NCI-H1092 (cell line): ENCODE measurements at regions not wholly inside any gene's neighbourhood (a gene's known extent, or its start where the extent isn't known, plus 50 kb on each side); places are given as distances from the start of the nearest gene placed in this dataset.

ENCODE experiments used
- DNase-seq: peaks from one replicate; lab custom pipeline; 2025; lab: John Stamatoyannopoulos, UW

DNA sequence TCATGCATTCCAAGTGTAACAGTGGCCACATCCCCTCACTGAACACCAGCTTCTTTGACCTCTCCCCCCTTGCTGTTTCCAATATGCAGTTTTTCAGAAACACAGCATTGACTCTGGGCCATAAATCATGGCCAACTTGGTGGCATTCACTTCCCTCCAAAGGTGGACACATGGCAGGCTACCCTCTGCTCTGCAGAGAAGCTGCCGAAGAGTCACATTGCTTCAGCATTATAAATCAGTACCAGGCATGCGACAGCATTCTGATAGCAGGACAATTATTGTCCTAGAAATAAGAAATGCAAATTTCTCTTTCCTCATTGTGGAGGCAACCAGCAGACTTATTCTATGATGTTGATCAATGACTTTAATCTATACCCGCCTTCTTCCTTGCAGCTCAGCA, 475.4 kb upstream of the GHITM start:
- DNase-seq, result no peak

DNA sequence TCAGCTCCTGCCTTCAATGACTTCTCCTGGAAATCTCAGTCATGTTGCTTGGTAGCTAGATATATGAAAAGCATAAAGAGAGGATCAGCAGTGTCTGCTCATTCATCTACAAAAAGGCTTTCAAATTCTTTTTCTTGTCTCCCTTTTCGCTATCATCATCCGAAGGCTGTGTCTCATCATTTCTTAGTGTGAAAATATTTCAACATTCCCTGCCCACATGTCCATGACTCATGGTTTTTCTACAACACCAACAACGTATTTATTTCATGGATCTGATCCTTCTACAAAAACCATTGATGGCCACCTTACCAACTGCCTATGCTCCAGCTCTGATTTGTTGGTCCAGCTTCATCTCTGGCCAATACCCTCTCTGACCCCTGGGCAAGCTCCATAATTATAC, 472.5 kb upstream of the GHITM start:
- no peak for DNase-seq

DNA sequence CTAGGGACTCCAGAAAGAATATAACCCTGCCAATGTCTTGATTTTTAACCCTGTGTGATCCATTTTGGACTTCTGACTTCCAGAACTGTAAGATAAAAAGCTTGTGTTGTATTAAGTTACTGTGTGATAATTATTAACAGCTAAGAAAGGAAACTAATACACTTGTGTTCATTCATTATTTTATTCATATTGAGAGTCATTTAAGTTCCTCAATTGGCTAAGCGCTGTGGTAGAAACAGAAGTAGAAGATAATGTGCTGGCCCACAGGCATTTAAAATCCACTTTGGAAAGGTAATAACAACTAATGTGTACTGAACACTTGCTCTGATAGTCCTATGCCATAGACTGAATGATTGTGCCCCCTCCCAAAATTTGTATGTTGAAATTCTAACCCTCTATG, 471.7 kb upstream of the GHITM start:
- DNase-seq, result no peak

DNA sequence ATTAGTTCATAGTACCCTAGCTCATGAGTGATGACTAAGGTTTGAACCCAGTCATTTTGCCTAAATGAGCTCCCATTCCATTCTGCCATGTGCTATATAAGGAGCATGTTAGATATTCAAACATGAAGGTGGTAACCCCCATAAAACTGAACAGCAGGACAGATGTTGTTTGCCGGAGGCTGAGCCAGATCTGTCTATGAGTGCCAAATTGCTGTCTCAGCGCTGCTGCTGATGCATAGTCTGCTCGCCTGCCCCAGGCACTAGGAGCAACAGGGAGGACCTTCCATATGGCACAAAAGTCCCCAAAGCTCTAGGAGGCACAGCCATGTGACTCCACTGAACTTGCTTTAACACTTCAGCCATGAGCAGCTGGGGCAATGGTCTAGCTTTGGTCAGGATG, 466.0 kb upstream of the GHITM start:
- no peak for DNase-seq

DNA sequence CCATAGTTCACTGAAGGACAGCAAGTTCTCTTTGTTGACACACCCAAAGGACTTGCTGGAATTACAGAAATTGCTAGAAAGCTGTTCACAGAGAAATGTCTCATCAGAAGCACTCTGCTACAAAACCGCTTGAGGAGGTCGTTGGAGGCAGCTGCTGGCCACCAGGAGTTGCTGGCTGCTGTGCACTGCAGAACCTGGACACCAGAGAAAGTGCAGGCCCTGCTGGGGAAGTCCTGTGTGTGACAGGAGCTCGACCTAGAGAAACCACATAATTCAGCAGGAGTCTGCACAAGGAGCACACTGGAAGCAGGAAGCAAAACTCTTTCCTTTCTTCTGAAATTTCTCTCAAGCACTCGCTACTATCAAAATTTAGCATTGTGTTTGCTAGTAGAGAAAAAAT, 461.5 kb upstream of the GHITM start:
- no peak for DNase-seq

DNA sequence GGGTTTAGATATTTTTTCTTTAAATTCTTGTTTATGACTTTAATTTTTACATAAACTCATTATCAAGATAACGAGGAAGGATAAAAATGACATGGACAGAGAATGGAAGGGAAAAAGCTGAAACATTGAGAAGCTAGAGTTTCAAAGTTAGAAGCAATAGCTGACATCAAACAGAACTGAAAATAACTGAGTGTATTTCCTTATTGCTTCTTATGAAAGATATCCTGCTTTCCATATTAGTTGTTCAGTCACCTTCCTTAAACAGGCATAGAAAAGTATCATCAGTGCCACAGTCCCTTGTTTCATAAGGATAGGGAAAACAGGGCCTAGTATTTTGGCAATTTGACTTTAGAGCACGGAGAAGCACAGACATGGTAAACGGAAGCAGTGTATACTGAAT, 460.5 kb upstream of the GHITM start:
- no peak for DNase-seq

DNA sequence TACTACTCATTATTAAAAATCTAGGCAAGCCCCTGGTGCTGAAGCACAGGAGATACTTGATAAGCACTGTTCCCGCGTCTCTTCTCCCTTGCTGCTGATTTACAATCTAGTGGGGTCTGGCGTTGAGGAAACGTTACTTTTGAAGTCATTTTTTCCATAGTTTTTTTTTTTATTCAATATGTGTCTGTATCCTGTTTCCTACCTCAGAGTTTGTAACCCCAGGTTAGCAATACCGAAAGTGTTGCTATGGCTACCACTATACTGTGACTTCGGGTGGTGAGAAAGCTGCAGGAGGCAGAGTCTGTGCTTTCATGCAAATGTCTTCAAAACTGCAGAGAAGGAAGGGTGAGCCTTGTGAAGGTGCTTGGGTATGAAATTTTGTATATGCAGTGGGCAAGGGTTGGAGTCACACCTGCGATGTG, 458.8 kb upstream of the GHITM start:
- no peak for DNase-seq

DNA sequence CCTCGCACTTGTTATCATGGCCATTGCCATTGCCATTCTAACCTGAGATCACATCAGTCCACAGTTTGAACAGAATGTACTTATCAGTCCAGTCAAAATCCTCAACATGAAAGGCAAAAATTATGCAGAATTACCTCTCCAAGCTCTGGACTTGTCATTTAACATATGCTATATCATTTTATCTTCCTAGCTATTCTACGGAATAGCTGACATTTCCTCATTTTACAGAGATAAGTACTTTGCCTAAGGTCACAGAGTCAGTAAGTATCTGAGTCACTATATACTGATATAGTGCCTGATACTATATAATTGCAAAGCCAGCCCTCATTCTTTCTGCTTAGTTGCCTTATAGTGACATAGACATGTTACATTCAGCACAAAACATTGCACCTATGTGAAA, 456.9 kb upstream of the GHITM start:
- no peak for DNase-seq

DNA sequence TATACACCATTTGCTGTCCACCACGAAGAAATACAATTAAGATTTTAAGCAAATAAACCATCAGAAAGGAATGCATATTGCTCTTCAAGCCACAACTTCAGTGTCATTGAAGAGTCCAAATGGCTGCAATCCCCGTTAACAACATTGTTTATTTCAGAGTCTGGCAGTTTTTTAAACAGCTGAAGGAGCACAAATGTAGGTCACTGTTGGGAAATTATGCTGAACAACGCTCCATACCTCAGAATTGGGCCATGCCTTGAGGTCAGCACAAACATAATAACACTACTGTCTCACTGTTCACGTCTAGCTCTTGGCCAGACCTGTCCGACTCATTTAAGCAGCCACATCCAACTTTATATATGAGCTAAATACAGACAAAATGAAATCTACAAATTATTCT, 453.9 kb upstream of the GHITM start:
- no peak for DNase-seq

DNA sequence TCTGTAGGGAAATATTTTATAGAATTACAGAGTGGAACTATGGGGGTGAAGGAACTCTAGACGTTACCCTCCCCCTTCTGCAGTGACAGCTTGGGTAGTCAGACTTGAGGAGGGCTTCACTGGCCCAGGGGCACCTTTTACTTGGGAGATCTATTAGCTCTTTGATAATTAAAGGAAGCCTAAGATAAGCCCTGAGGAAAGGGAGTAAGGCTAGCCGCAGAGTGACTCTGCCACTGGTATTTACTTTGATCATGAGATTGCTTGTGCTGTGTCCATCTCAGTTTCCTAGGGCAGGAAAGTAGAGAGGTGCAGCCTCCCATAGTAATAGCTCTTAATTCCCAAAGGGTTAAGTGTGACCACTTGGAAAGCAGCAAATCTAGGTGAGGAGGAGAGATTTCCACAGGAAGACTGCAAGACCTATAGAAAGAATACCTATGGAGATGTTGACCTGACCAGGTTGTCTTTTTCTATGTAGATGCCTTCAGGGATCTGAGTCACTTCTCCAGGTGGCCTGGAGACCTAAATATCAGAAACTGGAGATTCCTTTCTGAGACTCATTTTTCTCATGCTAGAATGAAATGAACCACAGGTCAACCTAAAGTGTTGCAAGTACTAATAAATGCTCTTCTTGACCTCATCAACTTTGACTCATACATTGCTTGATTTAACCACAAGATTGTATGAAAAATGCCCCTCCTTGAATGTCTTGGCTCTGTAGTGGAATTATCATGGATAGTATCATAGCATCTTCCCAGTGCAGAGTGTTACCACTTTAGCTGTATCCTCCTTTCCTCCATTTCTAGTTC, 447.3 kb upstream of the GHITM start:
- DNase-seq, result no peak

DNA sequence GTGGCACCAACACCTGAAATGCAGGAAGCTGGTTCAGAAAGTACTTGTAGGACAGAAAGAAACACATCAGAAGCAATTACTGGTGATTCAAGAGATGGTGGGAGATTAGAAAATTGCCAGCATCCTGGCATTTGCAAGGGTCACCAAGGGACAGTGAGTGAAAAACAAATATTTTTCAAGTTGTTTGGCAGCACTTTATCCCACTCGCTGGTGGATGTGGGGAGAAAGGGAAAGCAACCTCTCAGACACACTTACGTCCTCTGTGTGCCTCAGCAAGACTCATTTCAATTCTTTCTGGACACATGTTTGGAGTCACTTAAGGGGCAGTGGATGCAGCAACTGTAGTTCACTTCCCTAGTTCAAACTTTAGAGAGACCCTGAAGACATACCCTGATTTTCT, 440.4 kb upstream of the GHITM start:
- DNase-seq, result no peak

DNA sequence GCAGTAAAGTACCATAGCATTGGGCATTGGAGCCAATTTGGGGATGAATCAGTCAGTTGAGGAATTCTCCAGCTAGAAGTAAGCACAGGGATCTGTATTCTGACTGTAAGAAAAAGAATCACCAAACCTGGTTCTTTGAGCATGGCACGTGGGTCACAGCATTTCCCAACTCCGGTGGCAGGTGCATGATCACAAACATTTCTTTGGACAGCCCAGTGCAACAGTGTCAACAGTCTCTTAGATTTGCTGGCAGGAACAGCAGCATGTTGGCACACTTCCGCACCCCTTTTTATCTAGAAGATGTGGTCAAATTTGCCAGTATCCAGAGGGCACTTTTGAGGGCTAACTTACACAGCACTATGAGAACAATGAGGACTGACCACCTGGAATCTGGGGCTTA, 437.5 kb upstream of the GHITM start:
- DNase-seq, result no peak

DNA sequence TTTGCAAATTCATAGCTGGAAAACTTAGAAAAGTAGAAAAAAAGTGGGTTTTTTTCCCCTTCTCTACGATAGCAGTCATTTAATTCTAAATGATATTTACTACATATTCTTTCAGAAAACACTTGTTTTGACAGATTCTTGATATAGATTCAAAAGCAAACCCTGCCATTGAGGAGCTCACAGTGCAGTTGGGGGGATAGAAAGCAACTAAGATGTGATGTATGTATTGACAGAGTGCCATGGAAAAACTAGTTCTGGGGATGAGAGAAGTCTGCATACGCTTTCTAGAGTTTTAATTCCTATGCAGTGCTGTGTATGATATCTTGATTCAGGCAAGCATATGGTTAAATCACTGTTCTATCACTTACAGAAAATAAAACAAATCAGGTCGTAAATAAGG, 436.6 kb upstream of the GHITM start:
- no peak for DNase-seq

DNA sequence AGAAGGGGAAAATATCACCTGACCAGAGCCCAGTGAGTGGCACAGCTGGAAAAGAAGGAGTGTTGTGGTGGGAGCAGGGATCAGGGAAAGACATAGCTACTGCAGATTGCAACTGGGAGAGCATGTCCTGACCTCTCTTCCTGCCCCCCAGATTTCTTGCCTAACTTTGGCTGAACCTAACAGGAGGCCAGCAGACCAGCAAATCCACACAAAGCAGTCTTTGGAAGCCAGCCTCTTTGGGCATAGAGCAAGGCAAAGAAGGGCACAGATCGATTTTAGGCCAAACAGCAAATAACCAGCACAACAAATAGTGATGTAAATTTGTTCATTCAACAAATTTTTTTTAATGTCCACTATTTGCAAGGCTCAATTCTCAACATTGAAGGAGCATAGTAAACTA, 433.2 kb upstream of the GHITM start:
- no peak for DNase-seq

DNA sequence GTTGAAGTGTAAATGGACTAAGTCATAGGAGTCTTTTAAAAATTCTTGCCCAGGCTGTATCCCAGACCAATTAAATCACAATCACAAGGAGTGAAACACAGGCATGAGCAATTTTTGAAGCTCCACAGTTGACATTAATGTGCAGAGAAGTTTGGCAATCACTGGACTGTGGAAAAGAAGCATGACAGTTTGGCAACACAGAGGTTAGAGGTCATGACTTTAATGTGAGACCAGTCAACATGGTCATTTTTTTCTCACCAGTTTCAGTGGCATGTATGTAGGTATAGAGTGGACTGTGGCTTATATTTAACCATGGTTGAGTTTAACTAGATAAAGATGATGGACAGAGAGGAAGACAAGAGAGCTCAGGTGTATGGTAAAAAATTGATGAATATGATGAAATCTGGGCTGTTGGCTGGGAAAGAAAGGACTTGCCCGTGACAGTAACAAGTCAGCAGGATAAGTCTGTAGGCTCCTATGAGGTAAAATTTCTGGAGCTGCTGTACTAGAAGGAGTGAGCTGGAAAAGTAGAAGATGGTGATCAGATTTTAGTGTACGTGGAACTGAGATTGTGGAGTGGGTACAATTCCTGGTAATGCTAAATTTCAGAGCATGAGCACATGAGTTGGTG, 432.2 kb upstream of the GHITM start:
- DNase-seq, result no peak

DNA sequence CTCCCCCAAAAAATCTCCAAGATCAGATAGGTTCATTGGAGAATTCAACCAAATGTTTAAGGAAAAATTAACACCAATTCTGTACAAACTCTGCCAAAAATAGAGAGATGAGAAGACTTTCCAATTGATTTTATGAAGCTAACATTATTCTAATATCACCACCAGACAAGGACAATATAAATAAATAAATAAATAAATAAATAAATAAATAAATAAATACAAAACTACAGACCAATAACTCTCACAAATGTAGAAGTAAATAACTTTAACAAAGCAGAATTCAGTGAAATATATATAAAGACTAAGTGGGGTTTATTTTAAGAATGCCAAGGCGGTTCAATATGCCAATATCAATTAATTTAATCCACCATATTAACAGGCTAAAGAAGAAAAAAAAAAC, 425.9 kb upstream of the GHITM start:
- no peak for DNase-seq

DNA sequence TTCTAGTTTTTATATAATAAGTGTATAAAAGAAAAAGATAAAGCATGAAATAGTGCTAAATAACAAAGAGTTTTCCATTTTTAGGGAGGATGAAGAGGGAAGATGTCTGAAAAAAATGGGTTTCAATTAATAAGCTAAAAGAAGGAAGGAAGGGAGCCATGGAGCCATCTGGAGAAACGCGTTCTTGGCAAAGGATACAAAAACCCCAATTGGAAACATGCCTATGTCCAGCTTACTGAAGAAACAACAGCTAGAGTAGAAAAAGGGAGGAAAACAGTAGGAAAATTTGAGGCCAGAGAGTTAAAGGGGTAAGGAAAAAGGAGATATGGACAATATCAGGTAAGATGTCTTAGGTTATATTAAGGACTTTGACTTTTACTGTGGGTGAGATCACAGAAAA, 416.2 kb upstream of the GHITM start:
- DNase-seq, result no peak

DNA sequence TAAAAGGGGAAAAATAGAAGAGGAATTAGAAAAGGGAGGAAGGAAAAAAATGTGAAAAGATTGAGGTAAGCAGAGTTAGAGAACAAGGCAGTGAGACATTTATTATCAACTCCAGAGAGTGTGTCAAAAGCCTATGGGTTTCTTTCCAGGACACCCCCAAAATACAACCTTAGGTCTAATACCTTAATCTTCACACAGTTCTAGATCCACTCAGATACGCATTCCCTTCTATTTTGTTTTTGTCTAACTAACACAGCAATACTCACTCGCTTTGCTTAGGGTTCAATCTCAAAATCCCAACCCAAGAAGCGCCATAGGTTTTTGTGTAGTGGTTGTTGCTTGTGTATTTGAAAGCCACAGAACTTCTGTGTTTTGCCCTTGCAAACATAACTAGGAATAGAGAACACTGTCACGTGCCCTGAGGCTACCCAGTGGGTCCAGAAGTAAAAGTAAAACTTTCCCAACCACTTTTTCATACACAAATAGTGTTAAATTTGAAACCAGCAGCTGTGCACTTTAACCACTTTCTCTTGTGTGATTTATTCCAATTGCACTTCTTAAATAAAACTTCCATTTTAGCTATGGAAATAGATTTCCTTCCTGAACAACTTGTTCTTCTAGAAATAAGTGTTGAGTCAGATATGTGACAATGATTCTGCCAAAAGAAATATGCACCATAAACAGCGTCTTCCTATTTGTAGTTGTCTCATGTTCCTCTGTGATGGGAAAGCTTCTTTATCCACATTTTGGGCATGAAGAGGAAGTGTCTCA, 414.7 kb upstream of the GHITM start:
- no peak for DNase-seq

DNA sequence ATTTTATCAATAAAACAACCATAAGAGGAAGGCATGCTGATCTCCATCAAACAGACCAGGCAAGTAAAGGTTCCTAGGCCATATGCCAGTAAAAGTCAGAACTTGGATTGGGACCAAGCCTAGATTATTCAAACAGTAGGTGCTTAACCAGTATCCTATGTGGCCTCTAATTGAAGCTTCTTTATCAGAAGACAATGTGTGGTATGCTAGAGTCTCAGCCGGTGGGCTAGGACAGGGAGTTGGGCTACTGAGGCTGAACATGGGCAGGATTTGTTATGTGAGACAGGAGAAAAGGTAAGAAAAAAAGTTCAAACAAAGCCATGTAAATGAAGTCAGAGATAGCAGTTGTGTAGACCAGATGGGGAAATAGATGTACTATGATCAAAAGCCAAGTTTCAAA, 413.7 kb upstream of the GHITM start:
- no peak for DNase-seq

DNA sequence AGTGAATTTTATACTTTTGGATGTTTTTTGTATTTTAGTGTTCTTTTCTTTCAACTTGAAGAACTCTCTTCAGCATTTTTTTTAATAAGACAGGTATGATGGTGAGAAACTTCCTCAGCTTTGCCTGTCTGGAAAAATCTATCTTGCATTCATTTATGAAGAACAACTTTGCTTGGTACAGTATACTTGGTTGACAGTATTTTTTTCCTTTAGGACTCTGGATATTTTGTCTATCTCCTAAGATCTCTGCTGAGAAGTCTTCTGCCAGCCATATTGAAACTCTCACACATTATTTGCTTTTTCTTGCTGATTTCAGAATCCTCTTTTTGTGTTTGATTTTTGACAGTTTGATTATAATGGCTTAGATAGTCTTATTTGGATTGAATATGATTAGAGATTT, 405.0 kb upstream of the GHITM start:
- DNase-seq, result no peak

DNA sequence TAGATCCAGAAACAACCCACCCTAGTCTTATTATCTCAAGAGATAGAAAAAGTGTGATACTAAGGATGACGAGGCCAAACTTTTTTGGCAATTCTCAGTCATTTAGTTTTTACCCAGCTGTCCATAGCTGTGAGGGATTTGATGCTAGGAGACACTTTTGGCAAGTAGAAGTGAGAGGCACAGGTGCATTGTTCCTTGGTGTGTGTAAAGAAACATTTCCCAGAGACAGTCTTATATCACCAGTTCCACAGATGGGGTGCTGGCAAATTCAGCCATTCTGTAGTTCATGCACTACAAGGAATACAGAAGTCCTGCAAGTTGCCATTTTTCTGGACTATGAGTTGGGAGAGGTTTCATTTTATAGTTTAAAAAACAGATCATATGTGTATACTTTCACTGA, 403.3 kb upstream of the GHITM start:
- no peak for DNase-seq

DNA sequence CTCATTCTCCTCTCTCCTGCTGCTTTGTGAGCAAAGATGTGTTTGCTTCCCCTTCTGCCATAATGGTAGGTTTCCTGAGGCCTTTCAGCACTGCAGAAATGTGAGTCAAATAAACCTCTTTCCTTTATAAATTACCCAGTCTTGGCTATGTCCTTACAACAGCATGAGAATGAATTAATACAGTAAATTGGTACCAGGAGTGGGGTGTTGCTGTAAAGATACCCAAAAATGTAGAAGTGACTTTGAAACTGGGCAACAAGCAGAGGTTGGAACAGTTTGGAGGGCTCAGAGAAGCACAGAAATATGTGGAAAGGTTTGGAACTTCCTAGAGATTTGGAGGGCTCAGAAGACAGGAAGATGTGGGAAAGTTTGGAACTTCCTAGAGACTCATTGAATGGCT, 388.7 kb upstream of the GHITM start:
- no peak for DNase-seq

DNA sequence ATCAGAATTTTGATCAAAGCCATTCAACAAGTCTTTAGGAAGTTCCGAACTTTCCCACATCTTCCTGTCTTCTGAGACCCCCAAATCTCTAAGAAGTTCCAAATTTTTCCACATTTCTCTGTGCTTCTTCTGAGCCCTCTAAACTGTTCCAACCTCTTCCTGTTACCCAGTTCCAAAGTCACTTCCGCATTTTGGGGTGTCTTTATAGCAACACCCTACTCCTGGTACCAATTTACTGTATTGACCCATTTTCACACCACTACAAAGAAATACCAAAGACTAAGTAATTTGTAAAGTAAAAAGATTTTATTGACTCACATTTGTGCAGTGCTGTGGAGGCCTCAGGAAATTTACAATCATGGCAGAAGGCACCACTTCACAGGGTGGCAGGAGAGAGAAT, 385.8 kb upstream of the GHITM start:
- DNase-seq, result no peak
